ENCODE measurements at regions not wholly inside any gene's neighbourhood (a gene's known extent, or its start where the extent isn't known, plus 50 kb on each side); places are given as distances from the start of the nearest gene placed in this dataset.

GRCh38 chr9:81211741-81212140, 477.6 kb downstream of the TLE1 start:
- H3K36me3 ChIP-seq = no peaks in the 10 kb centered on the region
- TF ChIP-seq, protein P1, sequence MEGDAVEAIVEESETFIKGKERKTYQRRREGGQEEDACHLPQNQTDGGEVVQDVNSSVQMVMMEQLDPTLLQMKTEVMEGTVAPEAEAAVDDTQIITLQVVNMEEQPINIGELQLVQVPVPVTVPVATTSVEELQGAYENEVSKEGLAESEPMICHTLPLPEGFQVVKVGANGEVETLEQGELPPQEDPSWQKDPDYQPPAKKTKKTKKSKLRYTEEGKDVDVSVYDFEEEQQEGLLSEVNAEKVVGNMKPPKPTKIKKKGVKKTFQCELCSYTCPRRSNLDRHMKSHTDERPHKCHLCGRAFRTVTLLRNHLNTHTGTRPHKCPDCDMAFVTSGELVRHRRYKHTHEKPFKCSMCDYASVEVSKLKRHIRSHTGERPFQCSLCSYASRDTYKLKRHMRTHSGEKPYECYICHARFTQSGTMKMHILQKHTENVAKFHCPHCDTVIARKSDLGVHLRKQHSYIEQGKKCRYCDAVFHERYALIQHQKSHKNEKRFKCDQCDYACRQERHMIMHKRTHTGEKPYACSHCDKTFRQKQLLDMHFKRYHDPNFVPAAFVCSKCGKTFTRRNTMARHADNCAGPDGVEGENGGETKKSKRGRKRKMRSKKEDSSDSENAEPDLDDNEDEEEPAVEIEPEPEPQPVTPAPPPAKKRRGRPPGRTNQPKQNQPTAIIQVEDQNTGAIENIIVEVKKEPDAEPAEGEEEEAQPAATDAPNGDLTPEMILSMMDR (IDR thresholded peaks at IDR 0.05) = no peak
- H3K27me3 ChIP-seq = no peaks in the 10 kb centered on the region
- DNase-seq = no peak
- no peaks in the 10 kb centered on the region for H3K9me3 ChIP-seq
- no peak for ATAC-seq
- no peak overlapping the region for H3K27ac ChIP-seq
- H3K4me3 ChIP-seq = no peak overlapping the region
- no peaks in the 10 kb centered on the region for H3K4me1 ChIP-seq
- intact Hi-C loops (cut with DNase I) = no loop called here

DNA sequence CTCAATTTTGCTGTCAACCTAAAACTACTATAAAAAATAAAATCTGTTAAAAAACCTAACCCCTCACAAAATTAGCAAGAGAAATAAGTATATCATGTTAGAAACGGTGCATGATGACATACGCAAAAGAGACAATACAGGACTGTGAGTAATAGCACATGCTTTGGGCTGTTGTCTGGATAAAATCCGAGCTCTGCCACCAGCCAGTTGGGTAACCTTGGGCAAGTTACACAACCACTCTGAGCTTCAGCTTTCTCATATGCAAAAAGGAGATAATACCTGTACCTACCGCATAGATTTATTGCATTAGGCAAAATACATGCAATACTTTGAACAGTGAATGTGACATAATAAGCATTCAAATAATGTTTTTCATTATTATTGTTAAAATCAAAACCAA, 481.7 kb downstream of the TLE1 start:
- intact Hi-C loops (cut with DNase I) = no loop called here
- no peaks in the 10 kb centered on the region for H3K27me3 ChIP-seq
- no peaks in the 10 kb centered on the region for H3K9me3 ChIP-seq
- DNase-seq (no peak), ATAC-seq (no peak)
- H3K27ac ChIP-seq = no peak overlapping the region
- TF ChIP-seq, protein P1 (IDR thresholded peaks at IDR 0.05) = no peak
- H3K4me1 ChIP-seq = no peaks in the 10 kb centered on the region
- no peak overlapping the region for H3K4me3 ChIP-seq
- no peaks in the 10 kb centered on the region for H3K36me3 ChIP-seq

- H3K4me3 ChIP-seq = no peak overlapping the region
- H3K36me3 ChIP-seq = no peaks in the 10 kb centered on the region
- intact Hi-C loops (cut with DNase I) = no loop called here
- H3K27me3 ChIP-seq = no peaks in the 10 kb centered on the region
- TF ChIP-seq, protein P1 (IDR thresholded peaks at IDR 0.05) = no peak
- H3K27ac ChIP-seq = no peak overlapping the region
- no peaks in the 10 kb centered on the region for H3K4me1 ChIP-seq
- H3K9me3 ChIP-seq = no peaks in the 10 kb centered on the region
- no peak for DNase-seq
- no peak for ATAC-seq
These were observed 487.1 kb downstream of the TLE1 start for GRCh38 chr9:81202292-81202691.

GRCh38 chr9:81195206-81195605, 494.1 kb downstream of the TLE1 start:
- DNase-seq = no peak
- intact Hi-C loops (cut with DNase I) = no loop called here
- ATAC-seq = no peak
- Histone ChIP-seq H3K36me3 (no peaks in the 10 kb centered on the region), H3K27me3 (no peaks in the 10 kb centered on the region), H3K27ac (no peak overlapping the region), H3K4me1 (no peaks in the 10 kb centered on the region), H3K9me3 (no peaks in the 10 kb centered on the region), H3K4me3 (no peak overlapping the region)
- TF ChIP-seq, protein P1 (IDR thresholded peaks at IDR 0.05) = no peak

GRCh38 chr9:81193362-81194339, 495.7 kb downstream of the TLE1 start:
- intact Hi-C loops (cut with DNase I) = no loop called here
- TF ChIP-seq, protein P1 (IDR thresholded peaks at IDR 0.05) = no peak
- Histone ChIP-seq H3K36me3 (no peaks in the 10 kb centered on the region), H3K4me1 (no peaks in the 10 kb centered on the region), H3K27me3 (no peaks in the 10 kb centered on the region), H3K4me3 (no peak overlapping the region), H3K9me3 (no peaks in the 10 kb centered on the region), H3K27ac (no peak overlapping the region)
- DNase-seq (no peak), ATAC-seq (no peak)

All from left lung (tissue), 4 donors.